ENCODE measurements at regions not wholly inside any gene's neighbourhood (a gene's known extent, or its start where the extent isn't known, plus 50 kb on each side); places are given as distances from the start of the nearest gene placed in this dataset.
"Not testable (repeated sequence)": the region's sequence is repeated elsewhere in the genome, so short reads cannot be mapped to it uniquely, and the experiment has no call there.

DNA sequence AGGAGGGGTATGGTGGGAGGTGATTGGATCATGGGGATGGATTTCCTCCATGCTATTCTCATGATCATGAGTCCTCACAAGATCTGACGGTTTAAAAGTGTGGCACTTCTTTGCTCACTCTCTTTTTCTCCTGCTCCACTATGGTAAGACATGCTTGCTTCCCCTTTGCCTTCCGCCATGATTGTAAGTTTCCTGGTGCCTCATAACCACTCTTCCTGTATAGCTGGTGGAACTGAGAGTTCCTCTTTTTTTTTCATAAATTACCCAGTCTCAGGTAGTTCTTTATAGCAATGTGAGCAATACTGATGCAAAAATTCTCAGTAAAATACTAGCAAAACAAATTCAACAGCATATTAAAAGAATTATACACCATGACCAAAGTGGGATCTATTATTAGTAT lies 728.5 kb upstream of the SLC8A1 start:
- no peak for DNase-seq

DNA sequence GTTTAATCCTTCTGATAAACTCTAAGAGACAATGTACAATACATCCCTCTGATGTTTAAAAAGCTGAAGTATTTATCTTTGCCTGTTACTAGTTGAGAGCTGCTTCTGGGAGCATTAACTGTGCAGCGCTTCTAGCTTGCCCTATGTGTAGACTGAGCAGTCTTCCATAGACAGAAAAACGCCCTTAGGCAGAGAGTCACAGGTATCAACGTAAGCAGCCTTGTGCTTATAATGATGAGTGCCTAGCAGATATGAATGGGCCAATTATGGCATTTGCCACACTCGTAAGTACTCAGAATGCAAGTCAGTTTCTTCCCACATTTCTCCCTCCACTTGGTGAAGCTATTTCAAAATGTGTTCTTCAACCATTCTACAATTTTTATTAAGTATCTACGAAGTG lies 731.1 kb upstream of the SLC8A1 start:
- DNase-seq = no peak

DNA sequence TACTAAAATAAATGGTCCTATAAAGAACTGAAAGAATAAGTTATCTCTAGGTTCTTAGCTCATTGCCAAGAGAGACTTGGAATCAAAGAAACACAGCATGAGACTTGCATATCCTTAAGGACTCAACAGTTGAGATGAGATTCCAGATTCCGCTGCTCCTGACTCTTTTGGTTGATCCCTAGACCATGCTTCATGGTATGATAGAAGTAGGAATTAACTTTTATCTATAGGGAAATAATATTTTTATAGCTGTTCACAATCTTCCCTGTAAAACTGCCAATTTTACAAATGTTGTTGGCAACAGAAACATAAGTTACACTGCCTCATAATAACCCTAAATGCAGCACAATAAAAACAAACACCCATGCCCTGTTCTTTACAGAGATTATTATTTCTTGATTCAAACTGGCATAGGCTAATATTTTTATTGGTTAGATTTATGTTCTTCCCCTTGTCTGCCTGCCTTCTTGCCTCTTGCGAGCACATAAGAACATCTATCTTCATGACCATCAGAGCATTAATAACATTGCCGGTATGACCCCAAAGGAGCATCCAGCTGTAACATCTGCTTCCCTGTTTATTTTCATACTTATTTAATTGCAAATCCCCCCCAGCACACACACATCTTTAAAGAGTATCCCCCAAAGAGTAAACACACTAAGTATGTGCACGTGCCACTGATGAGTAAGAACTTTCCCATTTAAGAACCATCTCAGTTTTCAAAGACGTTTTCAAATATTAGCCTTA lies 735.7 kb upstream of the SLC8A1 start:
- no peak for DNase-seq

DNA sequence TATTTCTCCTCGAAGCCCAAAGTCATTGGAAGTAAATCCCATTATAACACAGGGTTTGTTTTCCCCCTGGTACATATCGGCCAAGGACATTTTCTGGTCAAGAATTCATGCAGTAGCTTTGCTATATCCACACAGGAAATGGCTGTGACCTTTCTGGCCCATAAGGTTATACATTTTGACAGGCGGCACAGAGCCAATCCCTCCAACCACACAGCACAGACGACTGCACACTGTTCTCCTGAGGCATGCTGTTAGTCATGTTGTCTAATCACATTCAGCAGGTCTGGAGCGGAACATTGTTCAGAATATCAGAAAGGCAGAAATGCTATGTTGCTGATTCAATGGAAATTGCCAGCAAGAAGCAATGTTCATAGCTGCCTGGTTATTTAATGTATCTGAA lies 742.3 kb upstream of the SLC8A1 start:
- DNase-seq = no peak

DNA sequence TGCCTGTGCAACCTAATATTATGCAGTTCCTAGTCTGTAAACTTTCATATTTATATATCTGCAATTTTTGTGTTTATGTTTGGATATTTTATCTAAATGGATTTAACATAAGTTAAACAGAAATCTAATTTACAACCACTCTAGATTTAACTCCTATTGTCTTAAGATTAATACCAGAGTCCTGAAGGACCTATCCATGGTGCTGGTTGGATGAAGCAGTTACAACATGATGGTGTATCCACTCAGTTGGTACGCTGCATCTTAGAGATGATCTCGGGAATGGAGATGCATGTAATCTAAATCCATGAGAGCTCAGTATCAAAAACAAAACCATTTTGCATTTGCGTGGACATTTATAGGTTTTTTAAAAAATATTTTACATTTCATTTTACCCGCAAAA lies 745.9 kb upstream of the SLC8A1 start:
- no peak for DNase-seq

DNA sequence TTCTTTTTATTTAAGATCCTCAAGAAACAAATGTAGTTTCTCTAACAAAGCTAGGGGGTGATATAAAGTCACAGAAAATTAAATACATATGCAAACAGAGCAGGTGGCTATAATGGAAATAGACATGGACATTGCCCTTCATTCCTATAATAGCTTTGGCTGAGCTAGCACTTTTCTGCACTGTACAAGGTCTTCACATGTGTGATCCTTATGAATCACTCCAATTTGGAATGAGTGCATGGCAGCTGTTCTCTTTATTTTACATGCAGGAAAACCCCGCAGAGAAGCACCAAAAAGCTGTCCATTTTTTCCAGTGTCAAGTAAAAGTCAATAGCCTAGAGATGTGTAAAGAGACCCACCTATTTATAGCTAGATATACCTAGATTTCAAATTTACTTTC lies 747.4 kb upstream of the SLC8A1 start:
- no peak for DNase-seq

DNA sequence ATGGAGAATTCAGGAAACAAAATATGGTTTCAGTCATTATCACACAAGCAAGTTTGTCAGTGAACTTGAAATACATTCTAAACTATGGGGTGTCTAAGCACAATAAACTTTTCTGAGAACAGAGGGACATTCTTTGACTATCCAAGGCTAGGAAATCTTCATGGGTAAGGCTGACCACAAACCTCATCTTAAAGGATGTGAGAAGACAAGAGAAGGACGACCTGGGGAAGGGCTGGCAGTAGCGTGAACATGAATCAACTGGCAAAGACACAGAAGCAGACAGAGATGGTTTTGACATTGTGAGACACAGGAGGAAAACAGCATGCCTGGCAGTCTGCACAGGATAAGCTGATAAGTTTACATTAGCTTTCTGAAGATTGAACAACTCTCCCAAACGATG lies 752.4 kb upstream of the SLC8A1 start:
- DNase-seq = no peak

DNA sequence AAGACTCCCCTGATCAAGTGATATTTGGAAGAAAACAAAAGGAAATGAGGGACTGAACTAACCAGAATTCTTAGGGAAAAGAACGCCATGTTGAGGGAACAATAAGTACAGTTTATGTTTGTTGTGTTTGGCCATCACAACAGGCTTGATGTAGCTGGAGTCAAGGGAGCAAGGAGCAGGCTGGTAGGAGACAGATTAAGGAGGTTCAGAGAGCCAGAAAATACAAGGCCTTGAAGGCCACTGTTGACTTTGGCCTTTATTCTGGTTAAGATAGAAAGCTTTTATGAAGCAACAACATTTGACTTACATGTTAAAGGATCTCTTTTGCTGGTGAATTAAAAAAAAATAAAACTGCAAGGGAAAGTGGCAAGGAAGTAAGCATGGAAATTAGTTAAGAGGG lies 754.1 kb upstream of the SLC8A1 start:
- DNase-seq = no peak

DNA sequence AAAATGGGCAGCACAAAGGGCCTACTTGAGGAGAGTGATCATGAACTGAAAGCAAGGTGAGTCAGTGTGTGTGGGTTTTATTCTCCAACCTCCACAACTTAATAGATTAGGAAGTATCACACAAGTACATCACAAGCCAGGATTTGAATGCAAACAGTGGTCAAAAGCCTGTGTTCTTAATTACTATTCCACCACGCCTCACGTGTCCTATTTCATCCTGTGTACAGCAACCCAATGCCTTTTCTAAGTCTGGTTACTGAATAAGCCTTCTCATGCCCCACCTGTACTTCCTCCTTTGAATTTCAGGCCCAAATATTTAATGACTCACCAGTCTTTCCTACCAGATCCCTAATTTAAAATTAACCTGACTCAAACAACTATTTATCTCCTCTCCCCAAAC lies 755.7 kb upstream of the SLC8A1 start:
- no peak for DNase-seq

DNA sequence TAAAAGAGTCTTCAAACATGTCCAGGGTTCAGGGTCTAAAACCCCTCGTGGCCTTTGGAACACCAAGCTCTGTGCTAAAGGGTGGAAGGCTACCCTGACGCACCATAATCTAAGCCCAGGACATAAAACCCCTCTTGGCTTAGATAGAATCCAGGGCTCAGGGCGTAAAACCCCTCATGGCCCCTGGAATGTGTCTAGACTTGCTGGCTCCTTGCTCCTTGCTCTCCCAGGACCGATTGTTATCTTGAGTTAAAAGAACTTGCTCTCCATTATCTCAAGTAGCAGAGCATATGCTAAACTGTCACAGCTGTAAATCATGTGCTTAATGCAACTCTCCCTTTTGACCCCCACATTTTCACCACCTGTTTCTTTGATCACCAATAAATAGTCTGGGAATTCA lies 758.1 kb upstream of the SLC8A1 start:
- DNase-seq = not testable (repeated sequence)

DNA sequence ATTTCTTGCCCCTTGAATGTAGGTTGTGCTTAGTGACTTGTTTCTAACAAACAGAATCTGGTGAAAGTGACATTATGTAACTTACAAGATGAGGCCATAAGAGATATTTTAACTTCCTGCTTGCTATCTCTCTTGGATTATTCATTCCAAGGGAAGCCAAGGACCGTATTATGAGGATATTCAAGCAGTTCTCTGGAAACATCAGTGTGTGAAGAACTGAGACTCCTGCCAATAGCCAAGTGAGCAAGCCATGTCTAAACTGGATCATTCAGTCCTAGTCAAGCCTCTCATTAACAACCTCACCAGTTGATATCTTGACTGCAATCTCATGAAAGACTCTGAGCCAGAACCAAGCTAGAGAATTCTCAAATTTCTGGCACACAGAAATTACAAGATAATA lies 765.1 kb upstream of the SLC8A1 start:
- DNase-seq = no peak

DNA sequence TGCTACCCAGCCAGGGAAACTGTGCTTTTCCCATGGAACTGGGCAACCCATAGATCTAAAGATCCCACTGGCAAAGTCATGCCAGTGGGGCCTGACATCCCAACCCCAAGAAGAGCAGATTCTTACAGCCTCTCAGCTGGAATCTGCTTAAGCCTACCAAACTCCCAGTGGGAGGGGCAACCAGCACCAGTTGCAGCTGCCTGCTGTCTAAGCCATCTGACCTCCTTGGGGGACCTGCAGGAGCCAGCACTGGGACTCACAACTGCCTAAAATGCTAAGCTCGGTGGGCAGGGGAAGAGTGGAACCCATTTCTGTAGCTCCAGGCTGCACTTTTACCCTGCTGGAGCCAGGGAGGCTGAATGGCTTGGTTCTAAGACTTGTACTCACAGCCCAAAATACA lies 770.7 kb upstream of the SLC8A1 start:
- no peak for DNase-seq

DNA sequence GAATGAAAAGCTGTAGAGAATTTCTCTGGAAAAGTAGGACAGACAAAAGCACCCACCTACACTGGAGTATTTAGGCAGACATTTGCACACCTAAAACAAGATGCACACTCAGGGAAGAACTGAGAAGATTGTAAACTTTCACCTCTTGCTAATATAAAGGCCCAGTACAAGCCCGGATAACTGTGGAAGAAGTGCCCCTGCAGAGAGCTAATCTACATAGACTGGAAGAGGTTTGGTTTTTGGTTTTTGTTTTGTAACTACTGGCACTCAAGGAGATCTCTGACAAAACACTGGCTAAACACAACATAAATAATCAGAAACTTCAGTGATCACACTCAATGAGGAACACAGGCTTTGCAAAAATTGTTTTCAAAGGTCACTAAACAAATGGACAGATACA lies 782.2 kb upstream of the SLC8A1 start:
- no peak for DNase-seq

DNA sequence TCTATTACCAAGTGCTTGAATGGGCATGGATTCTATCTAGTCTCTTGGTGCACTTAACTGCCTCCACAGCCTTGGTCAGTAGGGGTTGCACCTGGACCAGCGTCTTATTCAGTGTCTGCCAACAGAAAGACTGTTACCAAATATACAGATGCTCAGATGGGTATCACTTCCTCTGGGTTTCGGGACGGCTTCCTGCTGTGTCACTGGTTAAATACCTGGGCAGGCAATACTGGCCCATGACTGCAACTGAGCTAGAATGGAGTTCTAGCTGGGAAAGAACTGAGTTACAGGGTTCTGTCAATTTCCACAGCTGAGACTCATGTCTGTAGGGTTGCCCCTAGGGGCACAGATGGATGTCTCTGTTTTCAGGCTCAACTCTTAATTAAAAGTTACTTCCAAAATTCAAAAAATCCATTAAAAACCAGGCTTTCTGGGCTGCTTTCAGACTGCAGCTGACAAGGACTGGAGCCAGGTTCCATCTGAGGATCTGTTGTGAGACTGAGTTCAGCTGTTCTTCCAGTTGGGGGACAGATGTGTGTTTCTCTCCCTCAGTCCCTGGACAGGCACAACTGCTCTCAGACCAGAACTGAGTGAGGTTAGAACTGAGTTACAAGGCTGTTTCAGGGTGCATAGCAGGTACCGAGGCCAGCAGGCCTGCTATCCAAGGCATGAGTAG lies 789.6 kb upstream of the SLC8A1 start:
- no peak for DNase-seq

DNA sequence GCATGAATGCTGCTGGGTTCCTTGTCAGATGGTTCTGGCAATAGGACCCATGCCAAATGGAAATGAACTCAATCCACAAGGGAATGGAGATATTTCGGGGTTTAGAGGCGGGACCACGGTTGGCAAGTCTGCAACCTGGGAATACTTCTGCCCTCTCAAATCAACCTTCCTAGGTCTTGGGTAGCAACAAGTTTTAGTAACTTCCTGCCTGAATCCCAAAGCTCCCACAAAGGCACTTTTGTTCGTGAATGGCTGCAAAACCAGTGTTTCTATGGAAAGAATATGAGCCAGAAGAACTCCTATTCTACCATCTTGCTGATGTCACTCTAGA lies 790.1 kb upstream of the SLC8A1 start:
- no peak for DNase-seq

DNA sequence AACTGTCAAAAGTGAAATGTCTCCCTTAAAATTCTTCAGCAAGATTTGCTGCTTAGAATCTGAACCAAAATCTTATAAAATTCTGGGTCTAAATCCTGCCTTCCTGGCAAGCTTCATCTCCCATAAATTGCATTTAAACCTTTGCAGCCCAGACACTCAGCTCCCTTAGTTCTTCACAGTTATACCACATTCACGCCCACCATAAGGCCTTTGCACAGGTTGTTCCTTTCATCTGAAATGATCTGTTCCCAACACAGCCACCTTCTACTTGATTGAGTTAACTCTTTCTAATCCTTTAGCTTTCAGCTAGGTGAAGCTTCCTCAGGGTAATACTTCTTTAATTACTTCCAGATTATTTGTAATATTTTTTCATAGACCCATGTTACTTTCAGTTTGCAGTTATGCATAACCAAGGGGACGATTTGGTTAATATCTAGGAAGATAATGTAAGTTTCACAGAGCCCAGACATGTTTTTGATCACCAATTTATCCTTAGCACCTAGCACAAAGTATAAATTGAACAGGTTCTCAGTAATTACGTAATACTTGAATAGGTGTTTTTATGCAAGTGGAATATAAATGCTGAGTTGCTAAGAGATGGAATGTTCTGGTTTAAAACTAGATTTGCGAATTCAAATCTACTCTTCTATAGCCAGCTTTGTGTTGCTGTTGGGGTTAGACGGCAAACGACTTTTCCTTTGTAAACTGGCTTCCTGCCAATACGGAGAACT lies 779.7 kb upstream of the PKDCC start:
- no peak for DNase-seq

DNA sequence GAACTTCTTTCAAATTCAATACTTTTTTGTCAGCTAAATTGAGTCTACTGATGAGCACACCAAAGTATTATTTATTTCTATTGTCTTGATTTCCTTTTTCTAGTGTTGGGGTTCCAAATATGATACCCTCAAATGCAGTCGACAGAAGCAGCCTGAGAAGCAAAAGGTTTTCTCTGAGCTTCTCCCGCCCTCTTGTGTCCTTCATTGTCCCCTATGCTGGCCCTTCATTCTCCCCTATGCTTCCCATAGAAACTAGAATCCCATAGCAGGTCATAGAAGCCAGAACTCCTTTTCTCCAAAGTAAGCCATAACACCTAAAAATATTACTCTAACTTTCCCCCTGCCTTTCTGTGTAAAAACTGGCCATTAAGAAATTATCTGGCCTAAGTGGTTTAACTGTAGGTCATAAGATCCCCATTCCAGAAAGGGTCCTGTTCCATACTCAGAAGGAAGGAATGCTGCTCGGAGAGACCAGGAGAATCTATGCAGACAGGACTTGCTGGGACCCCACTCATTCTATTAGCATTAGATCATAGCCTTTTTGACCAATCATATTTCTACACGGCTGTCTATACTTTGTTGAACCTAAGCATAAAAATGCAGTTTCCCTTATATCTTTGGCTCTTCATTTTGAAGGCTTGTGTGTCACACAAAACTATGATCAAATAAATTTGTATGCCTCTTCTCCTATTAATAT lies 764.6 kb upstream of the PKDCC start:
- DNase-seq = no peak

DNA sequence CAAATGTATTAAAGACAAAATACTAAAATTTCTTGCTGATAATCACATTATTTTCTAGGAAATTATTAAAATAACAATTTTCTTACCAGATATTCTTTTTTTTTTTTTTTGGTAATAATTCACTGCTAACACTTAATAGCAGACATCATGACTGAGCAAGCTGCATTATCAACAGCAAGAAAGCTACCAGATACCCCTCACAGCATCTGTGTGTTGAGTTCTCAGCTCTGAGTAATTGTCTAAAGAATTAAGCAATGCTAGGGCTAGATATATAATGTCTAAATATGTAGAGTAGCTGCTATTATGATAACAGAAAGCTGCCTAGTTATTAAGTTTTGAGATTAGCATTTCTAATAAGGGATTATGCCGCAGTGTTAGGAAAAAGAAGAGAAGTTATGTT lies 754.3 kb upstream of the PKDCC start:
- no peak for DNase-seq

DNA sequence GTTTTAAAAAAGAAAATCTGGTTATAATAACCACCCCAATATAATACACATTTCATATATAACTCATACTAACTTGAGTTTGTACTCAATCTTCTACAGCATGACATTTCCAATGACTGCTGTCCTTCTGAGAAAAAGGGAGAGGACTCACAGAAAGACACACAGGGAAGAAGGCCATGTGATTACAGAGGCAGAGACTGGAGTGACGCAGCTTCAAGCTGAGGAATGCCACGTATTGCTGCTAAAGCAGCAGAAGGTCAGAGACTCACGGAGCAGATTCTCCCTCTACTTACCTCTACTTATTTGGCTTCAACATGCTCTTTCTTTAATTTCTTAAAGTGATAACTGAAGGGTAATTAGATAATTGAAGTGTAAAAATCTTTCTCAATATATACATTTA lies 753.5 kb upstream of the PKDCC start:
- DNase-seq = no peak

DNA sequence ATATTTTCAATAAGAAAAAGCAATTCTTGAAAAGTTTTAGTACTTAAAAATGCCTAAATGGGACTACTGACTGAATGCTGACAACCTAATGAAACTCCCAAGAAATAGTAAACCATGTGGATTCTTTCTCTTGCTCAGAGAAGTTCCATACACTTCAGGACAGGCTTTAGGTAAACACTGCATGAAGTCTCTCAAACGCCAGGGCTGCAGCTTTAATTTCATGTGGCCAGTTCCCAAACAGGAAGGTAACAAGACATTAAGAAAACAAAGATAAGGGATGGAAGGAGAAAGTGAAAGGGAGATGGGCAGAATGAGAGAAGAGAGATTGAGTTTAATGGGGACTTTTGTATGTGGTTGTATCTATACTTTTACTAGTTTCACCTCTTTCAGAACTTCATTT lies 734.7 kb upstream of the PKDCC start:
- DNase-seq = no peak

DNA sequence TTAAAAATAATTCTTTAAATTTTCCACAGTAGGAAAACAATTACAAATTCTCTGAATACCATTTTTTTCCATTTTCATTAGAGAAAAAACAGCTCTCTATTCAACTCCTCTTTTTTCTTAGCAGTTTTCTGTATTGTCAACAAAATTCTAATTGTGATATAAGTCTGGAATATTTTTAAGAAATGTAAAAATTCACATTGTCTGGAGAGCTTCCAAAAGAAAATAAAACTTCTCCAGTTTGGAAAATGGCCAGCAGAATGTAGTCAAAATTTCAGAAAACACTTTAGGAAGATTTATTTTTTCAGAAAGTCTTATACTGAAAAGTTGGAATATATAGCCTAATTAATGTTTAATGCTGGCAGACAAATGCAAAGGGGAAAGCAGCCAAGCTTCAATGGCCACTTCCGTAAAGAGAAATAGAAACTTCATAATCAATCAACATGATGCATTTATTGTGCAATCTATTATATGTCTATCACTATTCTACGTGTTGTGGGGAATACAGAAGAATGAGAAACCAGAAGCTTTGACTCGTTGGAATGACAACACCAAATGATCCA lies 733.2 kb upstream of the PKDCC start:
- no peak for DNase-seq

DNA sequence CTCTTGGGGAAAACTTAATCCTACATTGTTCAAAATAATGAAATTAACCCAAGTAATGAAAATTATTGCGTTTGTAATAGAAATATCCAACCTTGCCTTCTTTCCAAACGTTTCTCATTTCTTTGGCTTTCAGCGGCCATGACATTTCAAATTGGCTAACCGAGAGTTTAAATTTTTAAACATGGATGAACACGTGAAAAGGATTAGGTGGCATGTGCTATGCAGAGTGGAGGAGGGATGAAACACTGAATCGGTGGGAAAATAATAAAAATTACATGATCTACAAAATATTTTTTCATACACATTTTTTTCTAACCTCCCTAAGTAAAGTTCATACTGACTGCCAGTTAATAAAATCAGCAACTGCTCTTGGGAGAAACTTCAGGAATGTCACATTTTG lies 728.4 kb upstream of the PKDCC start:
- DNase-seq = no peak

DNA sequence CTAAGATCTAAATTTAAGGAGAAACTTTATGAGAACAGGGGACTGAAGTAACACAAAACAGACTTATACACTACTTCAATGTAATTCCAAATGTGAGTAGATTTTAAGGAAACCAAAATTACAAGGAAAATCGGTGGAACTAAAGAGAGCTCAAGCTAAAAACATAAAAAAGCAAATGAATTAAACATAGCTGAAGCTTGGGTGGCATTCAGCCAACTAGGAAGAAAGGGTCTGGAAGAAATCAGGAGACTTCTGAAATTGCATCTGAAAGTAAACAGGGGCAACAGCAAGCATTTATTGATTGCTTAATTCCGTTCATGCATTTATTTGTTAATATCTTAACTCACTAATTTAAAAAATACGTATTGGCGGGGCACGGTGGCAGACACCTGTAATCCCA lies 727.3 kb upstream of the PKDCC start:
- DNase-seq = no peak

DNA sequence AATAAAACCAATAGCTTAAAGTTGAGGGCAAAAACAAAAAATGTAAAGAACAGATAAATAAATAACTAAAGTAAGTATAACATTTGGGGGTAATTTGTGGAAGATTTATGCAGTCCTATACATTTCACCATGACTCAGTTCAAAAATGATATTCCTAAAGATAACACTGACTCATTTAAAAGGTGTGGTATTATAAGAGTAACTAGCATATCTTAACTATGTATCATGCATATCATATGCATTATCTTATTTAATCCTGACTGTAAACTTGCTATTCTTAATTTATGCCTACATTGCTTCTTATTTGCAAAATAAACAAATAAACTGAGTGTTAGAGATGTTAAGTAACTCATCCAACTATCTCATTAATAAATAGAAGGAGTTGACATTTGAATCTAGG lies 726.5 kb upstream of the PKDCC start:
- no peak for DNase-seq
